ENCODE measurements at regions not wholly inside any gene's neighbourhood (a gene's known extent, or its start where the extent isn't known, plus 50 kb on each side); places are given as distances from the start of the nearest gene placed in this dataset.
A peak's percentile ranks its signal among the peaks of the same experiment; 100 is the strongest.

GRCh38 chr6:28719275-28719940 is 193.7 kb downstream of the GPX5 start:
- Histone ChIP-seq H3K4me1 (ENCODE audit: insufficient read depth, low read length) (no peaks in the 10 kb centered on the region), H3K9me2 (replicated peaks; ENCODE audit: low read length) (no peaks in the 10 kb centered on the region), H3K4me3 (ENCODE audit: low read length) (no peak overlapping the region), H3K27ac (ENCODE audit: low read length) (no peak overlapping the region), H3F3A (ENCODE audit: low read length, unreplicated experiment) (no peaks in the 10 kb centered on the region), H3K9ac (ENCODE audit: low read length) (no peak overlapping the region), H4K20me1 (ENCODE audit: low read length) (no peaks in the 10 kb centered on the region), H3K4me2 (ENCODE audit: low read length) (no peak overlapping the region), H3K79me2 (ENCODE audit: low read length) (no peaks in the 10 kb centered on the region), H3K27me3 (ENCODE audit: low read length) (no peaks in the 10 kb centered on the region), H2AFZ (ENCODE audit: low read length) (no peak overlapping the region), H3K36me3 (ENCODE audit: low read depth, low read length) (no peaks in the 10 kb centered on the region), H3K9me3 (ENCODE audit: low read length) (no peaks in the 10 kb centered on the region)
- DNase-seq (peak; percentile 62), ATAC-seq (peak; percentile 50; the same call in 1 of the 2 replicates)
- POLR2A ChIA-PET (ENCODE audit: unreplicated experiment) = no interaction called here
- intact Hi-C loops (cut with micrococcal nuclease) = no loop called here
- TF ChIP-seq EZH2 (IDR thresholded peaks at IDR 0.05; ENCODE audit: low read length, unreplicated experiment) = no peak
- TF ChIP-seq, protein P1, sequence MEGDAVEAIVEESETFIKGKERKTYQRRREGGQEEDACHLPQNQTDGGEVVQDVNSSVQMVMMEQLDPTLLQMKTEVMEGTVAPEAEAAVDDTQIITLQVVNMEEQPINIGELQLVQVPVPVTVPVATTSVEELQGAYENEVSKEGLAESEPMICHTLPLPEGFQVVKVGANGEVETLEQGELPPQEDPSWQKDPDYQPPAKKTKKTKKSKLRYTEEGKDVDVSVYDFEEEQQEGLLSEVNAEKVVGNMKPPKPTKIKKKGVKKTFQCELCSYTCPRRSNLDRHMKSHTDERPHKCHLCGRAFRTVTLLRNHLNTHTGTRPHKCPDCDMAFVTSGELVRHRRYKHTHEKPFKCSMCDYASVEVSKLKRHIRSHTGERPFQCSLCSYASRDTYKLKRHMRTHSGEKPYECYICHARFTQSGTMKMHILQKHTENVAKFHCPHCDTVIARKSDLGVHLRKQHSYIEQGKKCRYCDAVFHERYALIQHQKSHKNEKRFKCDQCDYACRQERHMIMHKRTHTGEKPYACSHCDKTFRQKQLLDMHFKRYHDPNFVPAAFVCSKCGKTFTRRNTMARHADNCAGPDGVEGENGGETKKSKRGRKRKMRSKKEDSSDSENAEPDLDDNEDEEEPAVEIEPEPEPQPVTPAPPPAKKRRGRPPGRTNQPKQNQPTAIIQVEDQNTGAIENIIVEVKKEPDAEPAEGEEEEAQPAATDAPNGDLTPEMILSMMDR (conservative IDR thresholded peaks at IDR 0.05; ENCODE audit: low read depth, low read length) = no peak
- no peak for TF ChIP-seq EZH2phosphoT487 (IDR thresholded peaks at IDR 0.05; ENCODE audit: borderline replicate concordance, low read length)
- no TSS peak for BruUV-seq (replicated peaks)
- CTCF ChIA-PET = no interaction called here

DNA sequence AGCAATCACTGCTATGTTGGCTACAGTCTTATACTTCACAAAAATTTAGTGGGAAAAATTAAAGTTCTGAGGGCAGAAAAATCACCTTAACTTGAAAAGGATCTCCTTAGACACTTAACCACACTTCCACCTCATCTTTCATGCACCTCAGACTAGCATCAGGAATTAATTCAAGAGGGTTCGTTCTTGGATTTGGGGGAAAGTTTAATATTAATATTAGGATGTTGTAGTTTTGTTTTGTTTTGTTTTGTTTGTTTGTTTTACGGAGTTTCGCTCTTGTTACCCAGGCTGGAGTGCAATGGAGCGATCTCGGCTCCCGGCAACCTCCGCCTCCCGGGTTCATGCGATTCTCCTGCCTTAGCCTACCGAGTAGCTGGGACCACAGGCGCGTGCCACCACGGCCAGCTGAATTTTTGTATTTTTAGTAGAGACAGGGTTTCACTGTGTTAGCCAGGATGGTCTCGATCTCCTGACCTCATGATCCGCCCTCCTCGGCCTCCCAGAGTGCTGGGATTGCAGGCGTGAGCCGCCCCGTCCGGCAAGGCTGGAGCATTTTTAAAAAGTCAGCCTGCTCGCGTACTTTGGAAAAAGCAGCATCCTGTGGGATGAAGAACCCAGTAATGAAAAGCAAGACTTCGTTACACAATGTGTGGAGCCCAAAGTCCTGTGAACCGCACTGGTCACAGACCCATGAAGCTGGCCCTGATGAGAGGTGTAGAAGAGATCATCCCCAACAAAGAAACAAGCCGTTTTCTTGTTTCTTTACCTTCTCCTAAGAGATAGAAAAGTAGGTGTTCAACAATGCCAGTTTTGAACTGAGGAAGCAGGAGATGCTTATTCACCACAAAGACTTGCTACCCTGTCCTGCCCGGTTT is 194.9 kb downstream of the GPX5 start:
- DNase-seq (no peak), ATAC-seq (no peak)
- no peaks in the 10 kb centered on the region for H3K36me3 ChIP-seq (ENCODE audit: low read depth, low read length)
- no peak overlapping the region for H2AFZ ChIP-seq (ENCODE audit: low read length)
- H3K9me2 ChIP-seq (replicated peaks; ENCODE audit: low read length) = no peaks in the 10 kb centered on the region
- intact Hi-C loops (cut with micrococcal nuclease) = no loop called here
- POLR2A ChIA-PET (ENCODE audit: unreplicated experiment) = interaction anchor here (0.6 kb wide), 1 partner anchor 1606 kb away, joined by 5 read pairs; the partner anchor contains the start of gene TRIM39
- no peaks in the 10 kb centered on the region for H3K79me2 ChIP-seq (ENCODE audit: low read length)
- H3K27ac ChIP-seq (ENCODE audit: low read length) = no peak overlapping the region
- no peak overlapping the region for H3K4me2 ChIP-seq (ENCODE audit: low read length)
- no peaks in the 10 kb centered on the region for H3K4me1 ChIP-seq (ENCODE audit: insufficient read depth, low read length)
- H3K9me3 ChIP-seq (ENCODE audit: low read length) = no peaks in the 10 kb centered on the region
- no peaks in the 10 kb centered on the region for H4K20me1 ChIP-seq (ENCODE audit: low read length)
- no TSS peak for BruUV-seq (replicated peaks)
- CTCF ChIA-PET = no interaction called here
- no peaks in the 10 kb centered on the region for H3F3A ChIP-seq (ENCODE audit: low read length, unreplicated experiment)
- no peak overlapping the region for H3K4me3 ChIP-seq (ENCODE audit: low read length)
- H3K27me3 ChIP-seq (ENCODE audit: low read length) = no peaks in the 10 kb centered on the region
- TF ChIP-seq EZH2phosphoT487 (IDR thresholded peaks at IDR 0.05; ENCODE audit: borderline replicate concordance, low read length) = no peak
- H3K9ac ChIP-seq (ENCODE audit: low read length) = no peak overlapping the region

DNA sequence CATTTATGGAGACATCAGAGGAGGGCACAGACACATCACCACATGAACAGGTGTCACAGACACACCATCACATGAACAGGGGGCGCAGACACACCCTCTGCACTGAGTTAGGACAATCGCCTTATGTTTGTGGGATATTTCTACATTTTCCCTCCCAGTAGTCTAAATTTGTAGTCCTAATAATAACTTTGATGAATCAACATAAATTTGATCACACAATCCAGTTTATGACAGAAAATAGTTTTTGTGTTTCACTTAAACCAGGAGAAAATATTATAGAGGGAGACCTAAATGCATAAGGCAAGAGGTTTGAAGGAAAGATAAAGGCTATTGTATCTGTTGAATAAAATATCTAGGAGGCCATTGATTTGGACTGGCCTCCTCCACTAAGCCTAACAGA is 195.7 kb downstream of the GPX5 start:
- Histone ChIP-seq H3K4me1 (ENCODE audit: insufficient read depth, low read length) (no peaks in the 10 kb centered on the region), H3K9me2 (replicated peaks; ENCODE audit: low read length) (no peaks in the 10 kb centered on the region), H3K9me3 (ENCODE audit: low read length) (no peaks in the 10 kb centered on the region), H3K9ac (ENCODE audit: low read length) (no peak overlapping the region), H3K27ac (ENCODE audit: low read length) (no peak overlapping the region), H3F3A (ENCODE audit: low read length, unreplicated experiment) (no peaks in the 10 kb centered on the region), H3K36me3 (ENCODE audit: low read depth, low read length) (no peaks in the 10 kb centered on the region), H4K20me1 (ENCODE audit: low read length) (no peaks in the 10 kb centered on the region), H3K4me2 (ENCODE audit: low read length) (no peak overlapping the region), H3K27me3 (ENCODE audit: low read length) (no peaks in the 10 kb centered on the region), H3K79me2 (ENCODE audit: low read length) (no peaks in the 10 kb centered on the region), H3K4me3 (ENCODE audit: low read length) (no peak overlapping the region), H2AFZ (ENCODE audit: low read length) (no peak overlapping the region)
- TF ChIP-seq EZH2 (IDR thresholded peaks at IDR 0.05; ENCODE audit: low read length, unreplicated experiment) = no peak
- TF ChIP-seq, protein P1 (conservative IDR thresholded peaks at IDR 0.05; ENCODE audit: low read depth, low read length) = no peak
- no peak for TF ChIP-seq EZH2phosphoT487 (IDR thresholded peaks at IDR 0.05; ENCODE audit: borderline replicate concordance, low read length)
- intact Hi-C loops (cut with micrococcal nuclease) = no loop called here
- POLR2A ChIA-PET (ENCODE audit: unreplicated experiment) = interaction anchor here (0.6 kb wide), 1 partner anchor 1605 kb away, joined by 5 read pairs; the partner anchor contains the start of gene TRIM39
- DNase-seq (no peak), ATAC-seq (no peak)
- no TSS peak for BruUV-seq (replicated peaks)
- CTCF ChIA-PET = no interaction called here

Data from PC-3 (cell line).